Gastrocnemius medialis (tissue), 4 donors: ENCODE measurements at regions not wholly inside any gene's neighbourhood (a gene's known extent, or its start where the extent isn't known, plus 50 kb on each side); places are given as distances from the start of the nearest gene placed in this dataset.

Source experiments
- CTCF ChIP-seq, 5 experiments: fragments of 450-650 bp in 3 of 5; fragments of 200-600 bp in 2 of 5; sonication (generic) in 2 of 5; IDR thresholded peaks in 4 of 5; conservative IDR thresholded peaks in 1 of 5; 1 replicate in 4 of 5; 2 replicates in 1 of 5; pipeline ENCODE4 v1.5.1; 2016 to 2019; ENCODE audit warnings: antibody characterized with exemption in 5 of 5, mild to moderate bottlenecking in 3 of 5, moderate library complexity in 3 of 5
- POLR2A ChIP-seq, 2 donors: fragments of 450-650 bp; IDR thresholded peaks; one replicate each; pipeline ENCODE4 v1.6.1; 2017; ENCODE audit warnings: antibody characterized with exemption in 2 of 2, mild to moderate bottlenecking in 2 of 2, moderate library complexity in 2 of 2

GRCh38 chr10:57790703-57791102 lies 477.0 kb downstream of the IPMK start:
- no peak for TF ChIP-seq CTCF (IDR thresholded peaks at IDR 0.05 in 4 of 5, conservative IDR thresholded peaks at IDR 0.05 in 1 of 5)
- TF ChIP-seq POLR2A (IDR thresholded peaks at IDR 0.05) = no peak
